NCI-H128 (cell line): ENCODE measurements at regions not wholly inside any gene's neighbourhood (a gene's known extent, or its start where the extent isn't known, plus 50 kb on each side); places are given as distances from the start of the nearest gene placed in this dataset.

Source experiments
- DNase-seq: peaks from one replicate; lab custom pipeline; 2025; ENCODE audit not compliant: unreplicated experiment; lab: John Stamatoyannopoulos, UW

GRCh38 chr14:66143387-66144112 is 342.6 kb upstream of the CCDC196 start:
- DNase-seq = no peak

DNA sequence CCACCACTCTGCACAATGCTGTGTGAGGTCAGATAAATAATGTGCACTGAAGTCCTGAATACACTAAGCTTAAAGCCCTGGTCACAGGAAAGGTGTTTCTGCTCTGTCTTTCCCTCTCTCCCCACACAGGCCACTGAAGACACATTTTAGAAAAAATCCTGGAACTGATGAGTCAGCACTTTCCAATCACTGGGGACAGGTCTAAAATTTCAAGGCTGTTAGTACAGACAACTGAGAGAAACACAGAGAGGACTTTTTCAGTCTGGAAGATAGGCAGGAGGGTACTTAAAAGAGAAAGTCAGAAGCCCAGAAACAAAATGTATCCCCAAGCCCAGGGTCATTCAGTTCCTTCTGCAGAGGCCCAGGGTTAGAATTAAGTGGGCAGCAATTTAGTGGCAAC is 333.9 kb upstream of the CCDC196 start:
- no peak for DNase-seq

DNA sequence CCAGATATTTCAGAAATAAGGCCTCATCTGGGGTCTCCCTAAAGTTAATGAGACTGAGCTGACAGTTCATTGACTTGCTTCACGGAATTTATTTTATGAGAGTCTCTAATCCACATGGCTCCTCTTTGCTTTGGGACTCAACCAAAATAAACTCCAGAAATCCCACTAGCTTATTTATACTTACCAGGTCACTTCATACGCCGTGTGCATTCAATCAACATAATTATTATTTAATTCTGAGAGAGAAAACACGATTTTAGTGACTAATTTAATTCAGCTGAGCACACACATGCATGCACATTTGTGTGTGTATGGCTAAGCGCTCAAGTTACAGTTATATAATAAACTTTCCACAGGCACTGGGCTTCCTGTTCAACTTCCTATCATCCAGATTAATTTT is 333.4 kb upstream of the CCDC196 start:
- no peak for DNase-seq

DNA sequence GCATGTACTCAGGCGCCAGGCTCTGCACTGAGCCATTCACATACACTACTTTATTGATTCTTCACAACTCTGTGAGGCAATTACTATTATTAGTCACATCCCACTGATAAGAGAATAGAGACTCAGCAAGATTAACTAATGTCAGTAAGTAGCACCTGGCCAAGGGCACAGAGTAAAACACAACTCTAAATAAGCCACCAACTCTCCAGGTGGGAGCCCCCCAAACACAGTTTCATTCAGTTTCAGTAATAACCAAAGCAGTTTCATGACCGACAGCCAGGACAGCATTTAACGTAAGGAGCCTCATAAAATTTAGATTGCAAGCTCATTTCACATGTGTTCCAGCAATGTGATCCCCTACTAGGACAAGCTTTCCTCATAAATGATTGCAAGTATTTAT is 323.1 kb upstream of the CCDC196 start:
- DNase-seq = no peak

- no peak for DNase-seq
Measured at GRCh38 chr14:66165337-66165736, 320.8 kb upstream of the CCDC196 start.

DNA sequence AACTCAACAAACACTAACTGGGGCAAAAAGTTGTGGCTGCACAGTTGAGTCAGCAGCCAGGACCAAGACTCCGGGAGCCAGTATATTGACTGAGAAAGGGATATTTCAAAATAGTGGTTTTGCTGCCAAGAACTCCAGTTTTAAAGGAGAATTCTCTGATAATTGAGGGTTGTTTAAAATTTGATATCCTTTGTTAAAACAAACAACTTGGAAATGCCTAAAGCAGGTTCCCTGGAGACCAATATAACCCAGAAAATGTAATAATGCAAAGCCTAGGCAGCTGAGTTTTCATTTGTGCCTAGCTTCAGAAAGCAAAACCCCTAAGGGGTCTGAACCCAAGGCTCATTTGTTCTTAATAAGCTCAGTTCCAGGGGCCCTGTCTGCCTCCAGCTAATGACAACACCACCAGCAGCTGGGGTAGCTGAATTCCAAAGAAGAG is 311.7 kb upstream of the CCDC196 start:
- DNase-seq = no peak

GRCh38 chr14:66177935-66178334 is 308.2 kb upstream of the CCDC196 start:
- DNase-seq = no peak

GRCh38 chr14:66196670-66197069 is 289.5 kb upstream of the CCDC196 start:
- DNase-seq = no peak

GRCh38 chr14:66197276-66197675 is 288.9 kb upstream of the CCDC196 start:
- no peak for DNase-seq

GRCh38 chr14:66206554-66206953 is 279.6 kb upstream of the CCDC196 start:
- DNase-seq = no peak

GRCh38 chr14:66216763-66217162 is 269.4 kb upstream of the CCDC196 start:
- no peak for DNase-seq

- DNase-seq = no peak
Measured at GRCh38 chr14:66219886-66220285, 266.3 kb upstream of the CCDC196 start.

DNA sequence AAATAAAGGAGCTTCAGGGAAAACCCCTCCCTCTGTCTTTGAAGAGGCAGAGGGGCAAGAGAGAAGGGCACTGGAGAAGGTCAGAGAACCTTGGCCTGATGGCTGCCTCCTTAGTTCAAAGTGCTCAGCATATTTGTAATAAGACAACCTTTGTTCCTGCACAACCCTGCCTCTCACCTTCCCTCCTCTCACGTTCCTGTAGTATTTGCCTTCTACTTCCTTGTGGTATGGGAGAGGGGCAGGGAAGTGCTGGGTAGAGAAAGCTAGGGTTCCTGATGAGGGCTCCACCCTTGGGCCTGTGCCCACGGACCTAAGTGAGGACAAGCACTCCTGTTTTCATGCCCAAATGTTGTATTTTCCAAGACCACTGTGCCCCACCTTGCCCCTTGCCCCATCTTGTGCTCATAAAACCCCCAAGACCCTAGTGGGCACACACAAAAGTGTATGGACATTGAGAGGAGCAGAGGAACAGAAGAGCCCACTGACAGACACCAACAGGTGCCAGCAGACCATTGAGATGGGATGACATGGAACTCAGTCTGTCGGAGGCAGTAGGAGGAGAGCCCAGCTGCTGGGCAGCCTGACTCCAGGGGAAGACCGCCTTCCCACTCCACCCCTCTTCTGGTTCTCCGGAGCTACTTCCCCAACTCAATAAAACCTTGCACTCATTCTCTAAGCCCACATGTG is 261.5 kb upstream of the CCDC196 start:
- no peak for DNase-seq

- DNase-seq = no peak
Measured at GRCh38 chr14:66225337-66225736, 260.8 kb upstream of the CCDC196 start.

DNA sequence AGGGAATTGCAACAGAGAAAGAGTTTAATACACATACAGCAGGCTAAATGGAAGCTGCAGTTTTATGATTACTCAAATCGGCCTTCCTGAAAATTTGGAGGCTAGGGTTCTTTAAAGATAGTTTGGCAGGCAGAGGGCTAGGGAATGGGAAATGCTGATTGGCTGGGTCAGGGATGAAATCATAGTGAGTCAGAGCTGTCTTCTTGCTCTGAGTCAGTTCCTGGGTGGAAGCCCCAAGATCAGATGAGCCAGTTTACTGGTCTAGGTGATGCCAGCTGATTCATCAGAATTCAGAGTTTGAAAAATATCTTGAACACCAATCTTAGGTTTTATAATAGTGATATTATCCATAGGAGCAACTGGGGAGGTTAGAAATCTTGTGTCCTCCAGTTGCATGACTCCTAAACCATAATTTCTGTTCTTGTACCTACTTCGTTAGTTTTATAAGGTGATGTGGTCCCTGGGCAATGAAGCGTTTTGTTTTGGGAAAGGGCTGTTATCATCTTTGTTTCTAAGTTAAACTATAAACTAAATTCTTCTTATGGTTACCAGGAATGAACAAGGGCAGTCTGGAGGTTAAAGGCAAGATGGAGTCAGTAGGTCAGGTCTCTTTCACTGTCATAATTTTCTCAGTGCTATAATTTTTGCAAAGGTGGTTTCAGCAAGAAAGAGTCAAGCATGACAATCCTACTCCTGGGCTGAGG is 257.8 kb upstream of the CCDC196 start:
- DNase-seq = no peak

DNA sequence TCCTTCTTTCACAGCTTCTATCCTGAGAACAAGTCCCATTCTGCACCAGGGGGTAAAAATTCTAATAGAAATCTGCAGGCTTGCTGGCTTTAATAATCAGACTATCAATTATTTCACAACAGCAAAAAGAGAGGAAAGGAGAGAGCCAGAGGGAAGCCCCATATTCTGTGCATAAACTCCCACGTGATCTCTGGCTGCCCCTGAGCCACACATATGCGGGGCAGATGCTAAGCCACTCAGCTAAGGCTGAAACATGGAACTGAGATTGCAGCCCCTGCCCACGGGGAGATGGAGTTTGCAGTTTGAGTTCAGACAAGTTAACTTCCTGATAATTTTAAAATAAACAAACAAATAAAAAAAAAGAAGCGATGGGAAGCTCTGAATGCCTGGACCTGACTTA is 254.4 kb upstream of the CCDC196 start:
- DNase-seq = no peak

DNA sequence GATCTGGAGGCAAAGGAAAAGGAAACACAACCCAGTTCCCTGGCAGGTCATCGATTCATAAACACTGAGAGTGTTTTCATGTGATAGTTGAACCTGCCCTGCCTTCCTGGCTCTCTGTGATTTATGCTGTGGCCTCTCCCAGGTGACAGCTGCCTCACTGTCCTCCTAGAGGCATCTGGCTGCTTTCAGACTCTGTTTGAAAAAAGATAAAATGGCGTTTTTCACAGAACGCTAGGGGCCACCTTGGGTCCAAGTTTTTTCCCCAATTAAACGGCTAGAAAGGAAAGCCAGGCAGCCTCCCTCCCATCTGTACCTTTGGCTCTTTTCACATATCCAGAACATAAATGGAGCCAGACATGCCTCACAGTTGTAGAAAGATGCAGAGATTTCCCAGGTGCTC is 252.6 kb upstream of the CCDC196 start:
- DNase-seq = no peak

- no peak for DNase-seq
Measured at GRCh38 chr14:66234411-66234810, 251.8 kb upstream of the CCDC196 start.

DNA sequence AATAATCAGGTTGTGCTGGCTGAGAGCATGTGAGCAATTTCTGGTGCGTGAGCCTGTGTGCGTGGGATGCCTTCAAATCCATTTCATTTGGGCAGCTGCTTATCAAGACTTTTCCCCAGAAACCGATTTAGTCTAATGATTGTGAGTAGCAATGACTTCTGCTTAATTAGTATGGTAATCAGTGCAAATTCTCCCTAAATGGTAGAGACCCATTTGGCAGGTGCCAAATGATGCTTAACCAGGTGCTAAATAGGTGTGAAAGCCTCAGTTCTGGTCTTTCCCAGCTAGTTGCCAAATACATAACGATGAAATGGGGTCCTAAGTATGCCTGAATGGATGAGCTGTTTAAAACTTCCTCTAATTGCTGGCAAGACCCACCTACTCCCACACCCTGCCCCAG is 248.4 kb upstream of the CCDC196 start:
- no peak for DNase-seq

- DNase-seq = no peak
Measured at GRCh38 chr14:66238969-66239368, 247.2 kb upstream of the CCDC196 start.

DNA sequence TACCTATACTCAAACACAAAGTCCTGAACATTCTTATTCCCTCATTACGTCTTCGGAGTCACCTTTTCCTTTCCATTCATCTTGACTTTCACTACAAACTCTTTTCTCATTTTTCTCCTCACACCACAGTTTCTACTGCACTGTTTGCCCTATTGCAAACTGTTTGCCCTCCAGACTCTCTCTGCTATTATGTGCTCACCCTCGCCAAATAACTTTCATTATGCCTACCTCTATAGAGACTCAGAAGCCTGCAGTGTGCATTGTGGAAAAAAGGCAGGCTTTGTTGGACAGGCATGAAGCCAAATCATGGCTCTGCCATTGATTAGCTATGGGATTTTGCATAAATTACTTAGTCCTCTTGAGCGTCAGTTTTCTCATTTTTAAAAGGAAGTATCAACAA is 246.6 kb upstream of the CCDC196 start:
- DNase-seq = no peak

DNA sequence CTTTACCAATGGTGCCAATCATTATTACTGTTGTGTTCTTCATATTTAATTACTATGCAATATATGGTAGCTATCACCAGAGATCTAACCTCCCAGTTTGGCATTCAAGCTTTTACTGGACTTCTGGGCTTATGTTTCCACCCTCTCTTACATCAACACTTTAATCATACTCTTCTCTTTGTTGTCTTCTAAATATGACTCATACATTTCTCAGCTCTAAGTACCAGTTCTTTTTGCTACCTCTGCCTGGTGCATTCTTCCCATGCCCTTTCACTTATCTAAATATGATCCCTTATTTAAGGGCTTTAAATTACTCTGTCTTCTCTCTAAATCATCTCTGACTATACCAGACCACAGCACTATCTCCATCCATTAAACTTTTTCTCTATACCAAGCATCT is 246.1 kb upstream of the CCDC196 start:
- no peak for DNase-seq
